ENCODE measurements at regions not wholly inside any gene's neighbourhood (a gene's known extent, or its start where the extent isn't known, plus 50 kb on each side); places are given as distances from the start of the nearest gene placed in this dataset.
"Not testable (repeated sequence)": the region's sequence is repeated elsewhere in the genome, so short reads cannot be mapped to it uniquely, and the experiment has no call there.

DNA sequence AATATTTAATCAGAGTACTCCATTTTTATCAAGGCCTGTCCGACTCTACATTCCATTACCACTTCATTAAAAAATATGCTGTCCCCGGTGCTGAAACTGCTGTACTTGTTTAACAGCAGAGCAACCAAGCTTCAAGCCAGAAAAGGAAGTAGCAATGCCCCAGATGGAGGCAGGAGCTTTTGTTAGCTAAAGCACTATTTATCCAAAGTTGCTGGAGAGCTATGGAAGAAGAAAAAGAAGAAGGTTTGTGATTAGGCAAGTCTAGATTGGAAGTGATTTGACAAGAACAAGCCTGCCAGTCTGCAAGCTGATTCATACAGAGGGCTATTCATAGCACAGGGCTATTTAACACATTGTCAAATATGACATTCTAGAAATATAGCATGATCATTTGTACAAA is 160.9 kb upstream of the SPTLC3 start:
- DNase-seq = no peak

DNA sequence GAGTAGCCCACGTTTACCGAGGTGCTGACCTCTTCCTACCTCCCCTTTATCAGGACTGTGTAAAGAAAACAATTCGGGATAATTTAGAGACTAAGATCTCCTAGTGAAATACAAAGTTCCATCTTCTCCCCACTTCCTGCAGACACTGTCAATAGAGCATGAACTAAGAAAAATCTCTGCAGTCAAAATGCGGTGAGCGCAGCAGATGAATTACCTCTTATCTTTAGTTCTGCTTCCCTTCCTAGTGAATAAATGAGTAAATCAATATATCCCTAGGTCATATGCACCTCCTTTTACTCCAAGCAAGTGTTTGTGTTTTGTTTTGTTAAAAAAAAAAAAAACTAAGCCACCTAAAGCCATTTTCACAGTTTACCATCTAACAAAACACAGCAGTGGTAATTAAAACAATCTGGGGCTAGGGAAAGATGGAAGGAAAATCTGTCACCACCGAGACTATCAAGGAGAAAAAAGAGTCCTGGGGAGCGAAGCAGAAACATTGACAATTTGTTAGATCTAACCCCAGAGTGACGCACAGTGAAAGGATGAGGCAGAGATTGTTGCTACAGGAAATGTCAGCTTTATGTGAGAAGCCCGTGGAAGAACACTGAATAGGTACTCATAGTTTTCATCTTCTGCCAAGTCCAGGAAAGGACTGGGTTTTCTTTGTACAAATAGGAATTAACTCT is 159.4 kb upstream of the SPTLC3 start:
- no peak for DNase-seq

DNA sequence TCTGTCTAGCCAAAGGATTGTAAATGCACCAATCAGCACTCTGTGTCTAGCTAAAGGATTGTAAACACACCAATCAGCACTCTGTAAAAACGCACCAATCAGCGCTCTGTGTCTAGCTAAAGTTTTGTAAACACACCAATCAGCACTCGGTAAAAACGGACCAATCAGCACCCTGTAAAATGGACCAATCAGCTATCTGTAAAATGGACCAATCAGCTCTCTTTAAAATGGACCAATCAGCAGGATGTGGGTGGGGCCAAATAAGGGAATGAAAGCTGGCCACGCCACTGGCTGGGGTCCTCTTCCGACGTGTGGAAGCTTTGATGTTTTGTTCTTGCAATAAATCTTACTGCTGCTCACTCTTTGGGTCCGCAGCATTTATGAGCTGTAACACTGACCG is 151.1 kb upstream of the SPTLC3 start:
- DNase-seq = not testable (repeated sequence)

DNA sequence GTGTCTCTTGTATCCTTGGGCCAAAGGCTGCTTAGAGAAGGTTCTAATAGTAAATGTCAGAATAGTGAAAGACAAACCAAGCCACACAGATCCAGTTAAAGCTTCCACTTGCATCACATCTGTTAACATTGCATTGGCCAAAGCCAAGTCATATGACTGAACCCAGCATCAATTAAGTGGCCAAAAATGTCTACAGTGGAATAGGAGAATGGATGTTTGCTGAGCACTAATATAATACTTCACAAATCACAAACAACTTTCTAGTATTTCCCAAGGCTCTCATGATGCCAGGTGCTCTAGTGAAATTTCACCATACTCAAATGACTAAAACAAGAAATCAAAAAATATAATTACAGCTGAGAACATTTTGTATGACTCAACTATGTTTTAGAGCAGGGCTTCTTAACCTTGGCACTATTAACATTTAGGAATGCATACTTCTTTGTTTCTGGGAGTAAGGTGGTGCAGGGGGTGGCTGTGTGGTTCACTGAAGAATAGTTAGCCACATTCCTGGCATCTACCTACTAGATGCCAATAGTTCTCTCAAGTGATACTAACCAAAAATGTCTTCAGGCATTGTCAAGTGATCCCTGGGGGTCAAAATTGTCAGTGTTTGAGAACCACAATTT is 148.0 kb upstream of the SPTLC3 start:
- DNase-seq = no peak

DNA sequence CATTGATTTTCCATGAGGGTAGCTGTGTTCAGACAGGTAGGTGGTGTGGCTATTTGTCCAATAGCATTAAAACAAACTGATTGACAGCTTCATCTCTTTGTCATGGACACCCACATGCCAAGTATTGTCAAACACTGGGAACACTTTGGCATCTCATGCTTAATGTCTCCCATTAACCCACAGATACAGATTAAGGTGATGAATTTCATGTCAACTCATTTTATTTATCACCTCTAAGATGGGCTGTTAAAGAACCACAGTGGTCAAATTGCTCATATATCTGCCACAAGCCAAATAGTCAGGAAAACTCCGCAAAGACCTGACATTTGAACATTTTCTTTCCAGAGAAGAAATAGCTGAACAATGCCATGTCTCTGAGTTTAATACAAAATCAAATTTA is 139.1 kb upstream of the SPTLC3 start:
- DNase-seq = no peak

DNA sequence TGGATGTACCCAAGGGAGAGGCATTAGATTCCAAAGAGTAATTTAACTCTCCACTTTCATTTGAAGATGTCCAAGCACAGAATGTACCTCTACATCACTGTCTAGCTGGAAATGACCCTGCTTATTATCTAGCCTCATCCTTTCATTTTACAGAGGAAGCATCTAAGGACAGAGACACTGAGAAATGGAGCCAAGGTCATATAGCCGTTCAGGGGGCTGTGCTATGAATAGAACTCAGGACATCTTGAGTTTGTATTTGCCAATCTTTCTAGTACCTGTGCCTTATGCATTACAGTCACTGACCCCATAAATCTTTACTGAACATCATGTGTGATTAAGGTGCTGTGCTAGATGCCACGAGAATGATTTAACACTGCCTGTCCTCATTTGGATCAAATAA is 138.2 kb upstream of the SPTLC3 start:
- DNase-seq = no peak

DNA sequence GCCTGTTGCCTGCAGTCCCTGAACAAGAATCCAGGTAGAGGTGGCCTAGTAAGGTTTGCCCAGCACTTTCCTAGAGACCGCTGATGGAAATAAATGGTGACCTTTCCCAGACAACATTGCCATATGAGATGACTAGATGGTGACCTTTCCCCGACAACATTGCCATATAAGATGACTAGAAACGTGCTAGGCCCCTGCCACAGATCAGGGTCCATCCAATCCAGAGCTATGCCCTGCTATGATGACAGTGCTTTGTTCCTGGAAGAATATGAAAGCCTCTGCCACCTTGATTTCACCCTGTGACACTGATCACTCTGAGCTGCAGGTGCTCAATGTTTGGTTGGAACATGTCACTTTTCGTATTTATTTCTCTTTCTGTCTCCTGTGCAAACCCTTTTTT is 133.8 kb upstream of the SPTLC3 start:
- no peak for DNase-seq

DNA sequence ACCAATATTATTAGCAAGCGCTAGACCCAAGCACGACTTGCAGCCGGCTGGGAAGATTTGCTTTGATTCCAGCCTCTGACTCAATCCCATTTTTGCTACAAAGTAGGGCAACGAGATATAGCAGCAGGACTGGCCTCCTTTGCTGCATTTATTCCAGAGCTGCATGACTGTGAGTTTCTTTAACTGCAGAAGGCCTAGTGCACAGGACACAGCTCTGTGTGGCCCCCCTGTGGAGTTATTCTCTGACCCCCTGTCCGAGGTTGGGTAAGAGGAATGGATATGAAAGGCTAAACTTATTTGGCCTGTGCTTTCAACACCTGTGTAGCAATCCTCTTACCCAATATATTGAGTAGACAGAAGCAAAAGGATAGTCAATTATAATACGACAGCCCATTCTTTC is 133.3 kb upstream of the SPTLC3 start:
- no peak for DNase-seq

- no peak for DNase-seq
These were observed 125.8 kb upstream of the SPTLC3 start for GRCh38 chr20:12882832-12883506.

GRCh38 chr20:12883507-12883885 is 125.3 kb upstream of the SPTLC3 start:
- no peak for DNase-seq

- no peak for DNase-seq
These were observed 122.0 kb upstream of the SPTLC3 start for GRCh38 chr20:12886618-12887363.

DNA sequence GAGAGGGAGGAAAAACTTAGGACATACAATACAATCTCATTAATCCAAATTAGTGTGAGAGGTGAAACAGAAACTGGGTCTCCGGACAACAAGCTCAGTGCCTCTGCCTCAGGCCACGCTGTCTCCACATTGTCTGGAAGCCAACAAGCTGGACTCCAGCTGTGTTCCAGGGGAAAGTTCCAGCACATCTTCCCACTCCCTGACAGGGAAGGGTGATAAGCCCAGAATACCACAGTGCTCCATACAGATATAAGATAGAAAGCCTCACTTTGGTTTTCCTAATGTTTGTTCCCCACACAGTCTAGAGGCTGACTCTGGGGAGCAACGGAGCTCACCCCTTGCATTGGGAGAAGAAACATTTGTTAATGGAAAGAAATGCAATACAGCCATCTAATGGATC is 117.1 kb upstream of the SPTLC3 start:
- DNase-seq = no peak

DNA sequence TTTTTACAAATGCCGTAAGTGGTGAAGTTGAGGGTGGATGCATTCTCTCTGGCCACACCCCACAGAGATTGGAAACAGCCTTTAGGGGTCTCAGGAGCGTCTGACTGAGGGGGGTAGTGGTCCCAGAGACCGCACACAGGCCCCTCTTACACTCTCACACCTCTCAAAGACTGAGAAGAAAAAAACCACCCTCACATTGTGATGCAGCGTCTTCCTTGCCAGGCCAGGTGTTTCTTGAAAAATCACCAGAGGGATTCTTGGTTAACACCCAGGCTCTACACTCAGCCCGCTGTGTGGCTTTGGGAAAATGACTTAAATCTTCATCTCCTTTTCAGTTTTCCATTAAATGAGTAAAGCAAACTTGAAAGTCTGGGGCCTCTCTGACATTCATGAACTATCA is 115.8 kb upstream of the SPTLC3 start:
- DNase-seq = no peak

- no peak for DNase-seq
These were observed 115.1 kb upstream of the SPTLC3 start for GRCh38 chr20:12893653-12894052.

DNA sequence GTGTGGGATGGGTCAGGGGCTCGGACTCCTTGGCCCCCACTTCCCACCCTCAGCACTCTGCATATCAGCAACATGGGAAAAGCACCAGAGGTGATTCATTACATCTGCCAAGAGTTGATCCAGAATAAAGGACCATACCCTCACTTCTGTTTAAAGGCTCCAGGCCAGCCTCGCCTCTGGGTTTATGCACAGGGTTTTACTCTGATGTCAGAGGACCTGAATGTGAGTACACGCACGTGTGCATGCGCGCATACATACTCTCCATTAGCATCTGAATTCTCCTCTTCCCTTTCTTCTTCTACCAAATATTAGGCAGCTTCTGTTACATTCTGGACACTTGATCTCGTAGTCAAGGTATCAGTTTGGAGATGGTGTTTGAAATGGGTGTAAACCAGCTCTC is 114.7 kb upstream of the SPTLC3 start:
- no peak for DNase-seq

- DNase-seq = no peak
These were observed 112.6 kb upstream of the SPTLC3 start for GRCh38 chr20:12896180-12896579.

DNA sequence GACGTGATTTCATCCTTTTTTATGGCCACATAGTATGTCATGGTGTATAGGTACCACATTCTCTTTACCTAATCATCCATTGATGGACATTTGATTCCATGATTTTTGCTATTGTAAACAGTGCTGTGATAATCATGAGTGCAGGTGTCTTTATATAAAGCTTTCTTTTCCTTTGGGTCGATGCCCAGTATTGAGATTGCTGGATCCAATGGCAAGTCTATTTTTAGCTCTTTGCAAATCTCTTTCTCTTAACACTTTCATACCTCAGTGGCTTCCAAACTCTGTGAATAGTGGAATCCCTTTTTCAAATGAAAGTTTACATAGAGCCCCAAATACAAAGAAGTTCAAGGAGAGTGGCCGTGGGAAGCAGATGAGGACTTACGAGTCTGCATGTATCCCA is 105.8 kb upstream of the SPTLC3 start:
- DNase-seq = no peak

GRCh38 chr20:12906361-12906760 is 102.4 kb upstream of the SPTLC3 start:
- DNase-seq = no peak

DNA sequence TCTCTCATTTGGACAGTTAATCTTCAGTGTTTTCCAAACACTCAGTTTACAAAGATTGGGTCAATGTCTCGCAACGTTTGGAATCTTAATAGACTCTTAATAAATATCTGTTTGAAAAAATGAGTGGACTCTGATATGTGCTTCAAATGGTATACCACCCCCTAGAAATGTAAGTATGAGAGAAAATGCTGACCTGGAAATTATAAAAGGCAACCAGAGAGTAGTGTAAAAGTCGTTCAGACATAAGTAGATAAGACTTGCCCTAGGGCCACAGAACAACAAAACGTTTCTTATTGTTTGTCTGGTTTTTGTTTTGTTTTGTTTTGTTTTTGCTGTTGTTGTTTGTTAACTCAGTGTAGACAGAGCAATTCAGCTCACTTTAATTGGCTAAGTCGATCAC is 97.4 kb upstream of the SPTLC3 start:
- DNase-seq = no peak

GRCh38 chr20:12913781-12914443 is 94.9 kb upstream of the SPTLC3 start:
- no peak for DNase-seq

GRCh38 chr20:12914804-12915203 is 94.0 kb upstream of the SPTLC3 start:
- DNase-seq = no peak

DNA sequence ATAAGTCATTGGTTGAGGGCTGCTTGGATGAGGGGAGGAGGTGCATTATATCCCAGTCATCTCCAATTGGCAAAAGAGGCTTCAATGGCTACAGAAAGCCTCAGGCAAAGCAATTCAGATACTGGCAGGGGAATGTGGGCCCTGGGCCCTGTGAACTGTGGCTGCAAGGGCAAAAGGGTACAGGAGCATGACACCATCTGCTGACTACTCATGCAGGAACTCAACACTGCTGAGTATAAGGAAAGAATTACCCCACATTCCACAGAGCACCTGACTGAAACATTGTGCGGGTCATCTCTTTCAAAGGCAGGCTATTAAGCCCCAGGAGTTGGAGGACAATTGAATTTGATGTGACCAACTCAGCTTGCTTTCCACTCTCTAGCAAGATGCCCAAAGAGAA is 92.1 kb upstream of the SPTLC3 start:
- no peak for DNase-seq

- DNase-seq = no peak
These were observed 84.6 kb upstream of the SPTLC3 start for GRCh38 chr20:12924126-12924525.
